H1 (cell line): ENCODE measurements at regions not wholly inside any gene's neighbourhood (a gene's known extent, or its start where the extent isn't known, plus 50 kb on each side); places are given as distances from the start of the nearest gene placed in this dataset.

Source experiments
- BRCA1 ChIP-seq: IDR thresholded peaks from 2 replicates; pipeline ENCODE4 v1.6.1; 2012; ENCODE audit warnings: low read depth, low read length, improper control_type of control experiment
- CTBP2 ChIP-seq: IDR thresholded peaks from 2 replicates; pipeline ENCODE4 v1.7.0; 2011; ENCODE audit warnings: borderline replicate concordance, mild to moderate bottlenecking, moderate library complexity, mixed read lengths, low read length; ENCODE audit not compliant: insufficient read depth, insufficient read length
- EGR1 ChIP-seq: IDR thresholded peaks from 2 replicates; pipeline ENCODE4 v1.6.1; 2011; ENCODE audit warnings: low read depth, low read length, borderline replicate concordance
- HDAC6 ChIP-seq: IDR thresholded peaks from one replicate; pipeline ENCODE4 v1.7.1; 2012; ENCODE audit warnings: low read depth, mild to moderate bottlenecking, inconsistent platforms, low read length, moderate library complexity
- RBBP5 ChIP-seq: IDR thresholded peaks from 2 replicates; pipeline ENCODE4 v1.7.1; 2012; ENCODE audit warnings: low read depth, mild to moderate bottlenecking, inconsistent platforms, low read length, moderate library complexity, borderline replicate concordance
- RFX5 ChIP-seq: IDR thresholded peaks from 2 replicates; pipeline ENCODE4 v1.6.1; 2011; ENCODE audit warnings: low read depth, low read length, improper control_type of control experiment, borderline replicate concordance
- TEAD4 ChIP-seq: IDR thresholded peaks from 2 replicates; pipeline ENCODE4 v1.6.1; 2012; ENCODE audit warnings: low read depth, low read length, inconsistent platforms, mixed read lengths

DNA sequence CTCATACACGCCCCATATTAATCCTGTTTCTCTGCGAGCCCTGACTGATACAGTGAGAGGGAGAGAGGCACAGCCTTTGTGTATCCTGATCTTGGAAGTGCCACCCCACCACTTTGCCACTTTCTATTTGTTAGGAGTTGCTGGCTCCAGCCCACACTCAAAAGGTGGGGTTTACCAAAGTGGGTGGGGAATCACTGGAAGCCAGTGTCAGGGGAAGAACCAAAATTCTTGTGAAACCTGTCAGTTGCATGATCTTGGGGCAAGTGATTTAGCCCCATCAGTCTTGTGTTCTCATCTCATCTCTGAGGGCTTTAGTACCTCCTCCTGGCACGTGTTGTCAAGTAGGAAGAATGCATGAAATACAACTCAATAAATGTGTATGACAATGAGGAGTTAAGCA, 119.5 kb downstream of the SOX9 start (continued):
- TF ChIP-seq TEAD4, result no peak
- no peak for TF ChIP-seq EGR1
- no peak for TF ChIP-seq HDAC6
- no peak for TF ChIP-seq RBBP5
- no peak for TF ChIP-seq BRCA1
- no peak for TF ChIP-seq RFX5
- no peak for TF ChIP-seq CTBP2
